MM.1S (cell line): ENCODE measurements at regions not wholly inside any gene's neighbourhood (a gene's known extent, or its start where the extent isn't known, plus 50 kb on each side); places are given as distances from the start of the nearest gene placed in this dataset.

ENCODE experiments used
- DNase-seq: peaks from one replicate; pipeline ENCODE4 v3.0.0-alpha.2; 2015
- H2AFZ ChIP-seq: fragments of 300-600 bp; sonication (generic); 2 replicates; pipeline ENCODE4 v1.6.0; 2016; ENCODE audit warnings: antibody characterized with exemption, low read length
- H3F3A ChIP-seq: fragments of 300-600 bp; sonication (generic); 2 replicates; pipeline ENCODE4 v1.6.1; 2016; ENCODE audit warnings: mild to moderate bottlenecking, antibody characterized with exemption, low read length, moderate library complexity, mixed read lengths; ENCODE audit not compliant: insufficient read depth
- H3K27ac ChIP-seq: fragments of 300-600 bp; sonication (generic); 2 replicates; pipeline ENCODE4 v1.5.1; 2016; ENCODE audit warnings: mild to moderate bottlenecking, low read length
- H3K27me3 ChIP-seq: fragments of 300-600 bp; sonication (generic); replicated peaks from 2 replicates; pipeline ENCODE4 v1.6.0; 2016; ENCODE audit warnings: low read length; ENCODE audit not compliant: insufficient read depth
- H3K36me3 ChIP-seq: fragments of 300-600 bp; sonication (generic); replicated peaks from 2 replicates; pipeline ENCODE4 v1.6.1; 2016; ENCODE audit warnings: mild to moderate bottlenecking, low read length, mixed read lengths; ENCODE audit not compliant: insufficient read depth
- H3K4me1 ChIP-seq: fragments of 300-600 bp; sonication (generic); 2 replicates; pipeline ENCODE4 v1.6.1; 2016; ENCODE audit warnings: low read length, mixed read lengths
- H3K4me2 ChIP-seq: fragments of 300-600 bp; sonication (generic); 2 replicates; pipeline ENCODE4 v1.6.0; 2016; ENCODE audit warnings: low read depth, low read length
- H3K4me3 ChIP-seq: fragments of 300-600 bp; sonication (generic); 2 replicates; pipeline ENCODE4 v1.5.1; 2016; ENCODE audit warnings: low read length, mixed read lengths
- H3K79me2 ChIP-seq: fragments of 300-600 bp; sonication (generic); 2 replicates; pipeline ENCODE4 v1.6.1; 2016; ENCODE audit warnings: mixed run types, low read length, mixed read lengths
- H3K9ac ChIP-seq: fragments of 300-600 bp; sonication (generic); 2 replicates; pipeline ENCODE4 v1.6.1; 2016; ENCODE audit warnings: low read length, mixed read lengths
- H3K9me2 ChIP-seq: fragments of 300-600 bp; sonication (generic); replicated peaks from 2 replicates; pipeline ENCODE4 v1.6.1; 2016; ENCODE audit warnings: mild to moderate bottlenecking, low read length, mixed read lengths; ENCODE audit not compliant: insufficient read depth
- H3K9me3 ChIP-seq: fragments of 300-600 bp; sonication (generic); replicated peaks from 2 replicates; pipeline ENCODE4 v1.6.1; 2016; ENCODE audit warnings: mild to moderate bottlenecking, low read length, mixed read lengths; ENCODE audit not compliant: insufficient read depth
- H4K20me1 ChIP-seq: fragments of 300-600 bp; sonication (generic); 2 replicates; pipeline ENCODE4 v1.6.1; 2016; ENCODE audit warnings: mild to moderate bottlenecking, low read length, moderate library complexity, mixed read lengths; ENCODE audit not compliant: insufficient read depth
- EZH2 ChIP-seq: fragments of 300-600 bp; sonication (generic); optimal IDR thresholded peaks from 2 replicates; pipeline ENCODE3; 2017; ENCODE audit warnings: low read depth, mild to moderate bottlenecking, antibody characterized with exemption, low read length, mixed read lengths
- EZH2phosphoT487 ChIP-seq: fragments of 300-600 bp; sonication (generic); IDR thresholded peaks from 2 replicates; pipeline ENCODE4 v1.6.1; 2018; ENCODE audit warnings: antibody characterized with exemption, low read length
- TF ChIP-seq, protein P1 (sequence below): fragments of 300-600 bp; sonication (generic); IDR thresholded peaks from 2 replicates; pipeline ENCODE4 v1.5.1; 2016; ENCODE audit warnings: antibody characterized with exemption, low read length, mixed read lengths

DNA sequence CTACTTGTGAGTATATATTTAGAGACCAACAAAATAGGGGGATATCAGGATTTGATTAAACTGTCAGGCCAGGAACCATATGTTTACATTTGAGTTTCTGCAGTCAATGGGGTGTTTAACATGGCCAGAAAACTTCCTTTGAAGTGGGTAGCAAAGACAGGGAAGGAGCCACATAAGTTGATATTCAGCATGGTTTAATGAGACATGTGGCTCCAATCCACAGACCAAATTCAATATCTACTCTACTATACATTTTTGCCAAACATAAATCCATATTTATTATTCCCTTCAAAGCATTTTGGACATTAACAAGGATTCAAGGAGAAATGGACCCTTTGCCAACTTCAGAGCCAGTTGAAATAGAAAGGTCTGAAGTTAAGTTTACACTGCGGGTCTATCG, 99.8 kb downstream of the TAF11L14 start:
- Histone ChIP-seq H3K27me3 (no peaks in the 10 kb centered on the region), H3K9me2 (no peaks in the 10 kb centered on the region), H3K4me1 (no peaks in the 10 kb centered on the region), H3K9ac (no peak overlapping the region), H3K9me3 (no peaks in the 10 kb centered on the region), H3K4me3 (no peak overlapping the region), H3K27ac (no peak overlapping the region), H3F3A (no peaks in the 10 kb centered on the region), H3K36me3 (no peaks in the 10 kb centered on the region), H3K79me2 (no peaks in the 10 kb centered on the region), H3K4me2 (no peak overlapping the region), H4K20me1 (no peaks in the 10 kb centered on the region), H2AFZ (no peak overlapping the region)
- TF ChIP-seq EZH2 (no peak), EZH2phosphoT487 (no peak)
- TF ChIP-seq, protein P1, sequence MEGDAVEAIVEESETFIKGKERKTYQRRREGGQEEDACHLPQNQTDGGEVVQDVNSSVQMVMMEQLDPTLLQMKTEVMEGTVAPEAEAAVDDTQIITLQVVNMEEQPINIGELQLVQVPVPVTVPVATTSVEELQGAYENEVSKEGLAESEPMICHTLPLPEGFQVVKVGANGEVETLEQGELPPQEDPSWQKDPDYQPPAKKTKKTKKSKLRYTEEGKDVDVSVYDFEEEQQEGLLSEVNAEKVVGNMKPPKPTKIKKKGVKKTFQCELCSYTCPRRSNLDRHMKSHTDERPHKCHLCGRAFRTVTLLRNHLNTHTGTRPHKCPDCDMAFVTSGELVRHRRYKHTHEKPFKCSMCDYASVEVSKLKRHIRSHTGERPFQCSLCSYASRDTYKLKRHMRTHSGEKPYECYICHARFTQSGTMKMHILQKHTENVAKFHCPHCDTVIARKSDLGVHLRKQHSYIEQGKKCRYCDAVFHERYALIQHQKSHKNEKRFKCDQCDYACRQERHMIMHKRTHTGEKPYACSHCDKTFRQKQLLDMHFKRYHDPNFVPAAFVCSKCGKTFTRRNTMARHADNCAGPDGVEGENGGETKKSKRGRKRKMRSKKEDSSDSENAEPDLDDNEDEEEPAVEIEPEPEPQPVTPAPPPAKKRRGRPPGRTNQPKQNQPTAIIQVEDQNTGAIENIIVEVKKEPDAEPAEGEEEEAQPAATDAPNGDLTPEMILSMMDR, result no peak
- no peak for DNase-seq

DNA sequence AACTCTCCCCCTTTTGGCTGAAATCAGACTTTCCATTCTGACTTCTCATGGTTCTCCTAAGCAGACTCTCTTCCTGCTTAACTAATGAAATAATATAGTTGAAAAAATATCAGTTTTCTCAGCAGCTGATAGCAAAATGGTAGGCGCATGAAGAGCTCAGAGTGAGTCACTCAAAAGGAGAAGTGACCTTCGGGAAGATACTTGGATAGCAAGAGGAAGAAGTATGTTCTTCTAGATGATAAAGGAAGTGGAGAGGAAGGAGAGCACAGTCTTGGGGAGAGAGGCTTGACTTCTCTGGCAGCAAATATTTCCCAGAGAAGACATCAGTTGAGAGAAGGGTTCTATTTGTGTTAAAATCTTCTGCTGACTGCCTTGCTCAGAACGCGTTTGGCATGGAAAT, 101.5 kb downstream of the TAF11L14 start:
- no peaks in the 10 kb centered on the region for H3F3A ChIP-seq
- H2AFZ ChIP-seq, result no peak overlapping the region
- H3K4me2 ChIP-seq, result no peak overlapping the region

DNA sequence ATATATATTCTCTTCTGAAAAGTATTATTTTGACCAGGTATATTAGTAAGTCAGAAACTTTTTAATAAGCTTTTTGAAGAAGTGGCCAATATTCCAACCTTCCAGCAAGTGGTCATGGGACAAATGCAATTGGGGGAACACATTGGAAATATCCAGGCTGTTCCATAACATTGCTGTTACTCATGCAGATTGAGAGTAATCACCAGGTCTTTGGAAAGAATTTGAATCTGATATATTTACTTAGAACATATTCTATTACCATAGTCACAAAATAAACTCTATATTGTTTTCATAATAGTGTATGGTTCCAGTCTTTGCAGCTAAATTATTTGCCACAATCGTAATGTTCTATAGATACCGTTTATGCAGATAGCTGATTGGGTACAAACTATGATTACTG, 102.8 kb downstream of the TAF11L14 start:
- H3K4me1 ChIP-seq, result no peaks in the 10 kb centered on the region

More for the DNA sequence above, 101.5 kb downstream of the TAF11L14 start:
- Histone ChIP-seq H3K9me2 (no peaks in the 10 kb centered on the region), H3K27me3 (no peaks in the 10 kb centered on the region), H3K9me3 (no peaks in the 10 kb centered on the region), H3K79me2 (no peaks in the 10 kb centered on the region), H4K20me1 (no peaks in the 10 kb centered on the region), H3K27ac (no peak overlapping the region), H3K4me1 (no peaks in the 10 kb centered on the region), H3K4me3 (no peak overlapping the region), H3K9ac (no peak overlapping the region), H3K36me3 (no peaks in the 10 kb centered on the region)
- TF ChIP-seq EZH2 (no peak), EZH2phosphoT487 (no peak)
- TF ChIP-seq, protein P1, result no peak
- DNase-seq, result no peak

More for the DNA sequence above, 102.8 kb downstream of the TAF11L14 start:
- no peak for DNase-seq
- TF ChIP-seq EZH2phosphoT487, result no peak
- TF ChIP-seq, protein P1, result no peak
- H3K9me2 ChIP-seq, result no peaks in the 10 kb centered on the region
- H3K27ac ChIP-seq, result no peak overlapping the region
- no peaks in the 10 kb centered on the region for H3K27me3 ChIP-seq
- H3K36me3 ChIP-seq, result no peaks in the 10 kb centered on the region
- no peaks in the 10 kb centered on the region for H4K20me1 ChIP-seq
- H3F3A ChIP-seq, result no peaks in the 10 kb centered on the region
- H3K9ac ChIP-seq, result no peak overlapping the region
- H3K79me2 ChIP-seq, result no peaks in the 10 kb centered on the region
- no peak overlapping the region for H3K4me2 ChIP-seq
- no peak overlapping the region for H2AFZ ChIP-seq
- H3K9me3 ChIP-seq, result no peaks in the 10 kb centered on the region
- H3K4me3 ChIP-seq, result no peak overlapping the region
